HG03060 (cell line): ENCODE measurements at regions not wholly inside any gene's neighbourhood (a gene's known extent, or its start where the extent isn't known, plus 50 kb on each side); places are given as distances from the start of the nearest gene placed in this dataset.

Source experiments
- ATAC-seq: cut with Tn5 transposase; IDR thresholded peaks from one replicate; pipeline ENCODE4 v1.9.1; 2021; ENCODE audit warnings: low read depth, moderate number of reproducible peaks; ENCODE audit not compliant: unreplicated experiment

DNA sequence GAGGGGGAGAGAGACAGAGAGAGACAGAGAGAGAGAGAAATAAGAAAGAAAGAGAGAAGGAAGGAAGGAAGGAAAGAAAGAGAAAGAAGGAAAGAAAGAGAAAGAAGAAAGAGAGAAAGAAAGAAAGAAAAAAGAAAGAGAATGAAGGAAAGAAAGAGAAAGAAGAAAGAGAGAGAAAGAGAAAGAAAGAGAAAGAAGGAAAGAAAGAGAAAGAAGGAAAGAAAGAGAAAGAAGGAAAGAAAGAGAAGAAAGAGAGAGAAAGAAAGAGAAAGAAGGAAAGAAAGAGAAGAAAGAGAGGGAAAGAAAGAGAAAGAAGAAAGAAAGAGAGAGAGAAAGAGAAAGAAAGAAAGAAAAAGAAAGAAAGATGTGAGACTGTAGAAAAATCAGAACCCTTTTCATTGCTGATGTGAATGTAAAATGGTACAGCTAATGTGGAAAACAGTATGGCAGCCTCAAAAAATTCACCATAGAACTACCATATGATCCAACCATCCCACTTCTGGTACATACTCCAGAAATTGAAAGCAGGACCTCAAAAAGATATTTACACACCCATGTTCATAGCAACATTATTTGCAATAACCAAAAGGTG lies 203.4 kb upstream of the POU3F3 start:
- no peak for ATAC-seq

- ATAC-seq: no peak
Observed at GRCh38 chr2:104654811-104655210, 199.1 kb upstream of the POU3F3 start.

GRCh38 chr2:104656571-104657163 lies 197.2 kb upstream of the POU3F3 start:
- no peak for ATAC-seq

DNA sequence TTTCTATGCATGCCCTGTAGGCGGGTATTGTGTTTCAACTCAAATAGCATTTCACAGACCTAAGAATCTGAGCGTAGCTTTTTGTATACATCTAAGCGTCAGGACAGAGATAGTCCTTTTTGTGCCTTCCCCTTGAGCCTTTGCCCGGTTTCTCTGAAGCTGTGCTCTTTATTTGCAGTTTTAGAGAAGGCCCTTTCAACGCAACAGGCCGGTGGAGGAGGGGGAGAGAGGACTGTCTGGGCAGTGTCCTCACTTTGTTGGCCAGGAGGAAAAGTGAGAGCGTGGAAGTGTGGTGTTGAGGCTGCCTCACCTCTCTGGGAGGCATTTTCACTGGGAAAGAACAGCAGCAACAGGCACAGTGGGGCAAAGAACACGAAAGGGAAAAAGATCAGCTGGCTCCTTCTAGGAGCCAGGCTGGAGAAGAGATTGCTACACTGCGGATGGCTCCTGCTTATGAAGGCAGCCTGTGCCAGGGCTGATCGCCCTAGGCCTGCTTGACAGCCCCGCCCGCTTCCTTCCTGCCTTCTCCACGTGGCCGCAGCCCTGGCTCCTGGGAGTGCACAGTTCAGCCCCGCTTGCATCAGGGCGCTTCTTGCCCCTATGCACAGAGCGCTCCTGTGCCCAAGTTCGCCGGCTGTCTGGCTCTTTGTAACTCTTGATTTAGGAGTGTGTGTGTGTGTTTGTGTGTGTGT lies 195.6 kb upstream of the POU3F3 start:
- ATAC-seq: no peak

DNA sequence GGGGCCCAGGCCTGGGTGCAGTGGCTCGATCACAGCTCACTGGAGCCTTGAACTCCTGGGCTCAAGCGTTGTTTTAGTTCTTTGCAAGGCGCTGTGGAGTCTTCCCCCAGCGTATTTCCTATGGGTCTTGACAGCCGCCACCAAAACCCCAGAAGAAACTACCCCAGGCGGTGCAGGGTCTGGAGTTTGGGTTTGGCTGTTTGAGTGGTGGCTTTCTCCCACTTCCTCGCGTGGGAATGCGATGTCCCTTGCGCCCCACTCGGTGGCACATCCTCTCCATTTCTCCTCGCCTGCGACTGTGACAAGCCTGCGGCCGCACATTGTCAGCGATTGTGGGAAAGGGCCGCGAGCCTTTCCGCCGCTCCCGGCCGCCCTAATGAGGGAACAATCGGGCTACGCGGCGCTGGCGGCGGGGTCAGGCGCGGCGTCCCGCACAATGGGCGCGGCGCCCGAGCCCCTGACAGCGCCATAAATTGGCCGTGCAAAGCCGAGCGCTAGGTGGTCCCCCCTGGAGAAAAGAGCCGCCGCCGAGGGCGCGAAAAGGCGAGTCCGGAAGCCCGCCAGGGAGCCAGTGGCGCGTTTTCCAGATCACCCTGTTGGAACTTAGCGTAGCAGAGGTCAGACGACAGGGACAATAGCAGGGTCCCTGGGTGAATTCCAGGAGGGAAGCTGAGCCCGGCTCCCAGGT lies 194.9 kb upstream of the POU3F3 start:
- ATAC-seq: no peak

DNA sequence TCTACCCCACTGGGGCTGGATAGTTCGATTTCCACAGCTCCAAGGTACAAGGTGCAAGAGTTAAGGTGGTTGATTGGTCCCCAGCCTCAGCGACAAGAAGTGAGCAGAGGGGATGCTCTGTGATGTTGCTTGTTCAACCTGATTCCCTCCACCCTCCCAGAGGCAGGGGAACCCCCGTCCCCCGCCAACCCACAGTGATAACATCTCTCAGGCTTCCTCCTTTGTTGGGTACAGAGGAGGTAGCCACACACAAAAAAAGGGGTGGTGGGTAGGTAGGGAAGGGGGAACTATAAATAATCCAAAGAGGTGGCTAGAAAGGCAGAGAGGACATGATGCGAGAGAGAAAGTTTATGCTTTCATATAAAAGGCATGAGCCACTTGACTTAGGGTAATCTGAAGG lies 192.9 kb upstream of the POU3F3 start:
- ATAC-seq: no peak

DNA sequence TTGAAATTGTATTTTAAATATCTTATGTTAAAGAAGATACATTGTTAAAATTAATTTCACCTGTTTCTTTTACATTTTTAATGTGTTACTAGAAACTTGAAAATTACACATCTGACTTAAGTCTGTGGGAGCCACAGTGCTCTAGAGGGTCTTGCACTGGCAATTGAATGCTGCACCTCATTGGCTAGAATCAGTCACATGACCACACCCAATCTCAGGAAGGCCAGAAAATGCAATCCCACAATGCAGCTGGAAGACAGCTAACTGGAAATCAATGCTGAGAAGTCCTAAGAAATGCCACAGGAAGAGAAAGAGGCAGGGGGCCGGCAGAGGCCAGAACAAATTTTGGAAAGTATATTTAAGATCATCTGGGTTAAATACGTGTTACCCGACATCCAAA lies 189.2 kb upstream of the POU3F3 start:
- no peak for ATAC-seq

GRCh38 chr2:104668631-104669030 lies 185.3 kb upstream of the POU3F3 start:
- ATAC-seq: no peak

DNA sequence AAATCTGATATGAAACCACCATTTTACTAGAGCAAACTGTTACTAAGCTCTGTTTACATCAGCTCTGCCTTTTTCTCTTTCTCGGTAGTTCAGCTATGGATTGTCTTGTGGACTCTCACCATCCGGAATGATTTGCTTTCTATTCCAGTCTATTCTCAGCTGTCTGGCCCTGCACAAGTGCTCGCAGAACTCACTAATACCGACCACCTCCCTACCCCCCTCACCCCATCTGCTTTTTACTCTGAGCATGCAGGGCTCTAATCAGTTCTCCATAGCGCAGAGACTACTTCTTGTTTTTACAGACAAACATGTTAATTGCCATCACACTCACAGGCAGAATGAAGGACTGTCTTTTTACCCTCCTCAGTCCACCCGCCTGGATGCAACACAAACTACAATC lies 180.7 kb upstream of the POU3F3 start:
- ATAC-seq: no peak

GRCh38 chr2:104678181-104678580 lies 175.7 kb upstream of the POU3F3 start:
- ATAC-seq: no peak

GRCh38 chr2:104685591-104685990 lies 168.3 kb upstream of the POU3F3 start:
- ATAC-seq: no peak

- ATAC-seq: no peak
Observed at GRCh38 chr2:104687147-104687546, 166.8 kb upstream of the POU3F3 start.

GRCh38 chr2:104690255-104690984 lies 163.5 kb upstream of the POU3F3 start:
- no peak for ATAC-seq

DNA sequence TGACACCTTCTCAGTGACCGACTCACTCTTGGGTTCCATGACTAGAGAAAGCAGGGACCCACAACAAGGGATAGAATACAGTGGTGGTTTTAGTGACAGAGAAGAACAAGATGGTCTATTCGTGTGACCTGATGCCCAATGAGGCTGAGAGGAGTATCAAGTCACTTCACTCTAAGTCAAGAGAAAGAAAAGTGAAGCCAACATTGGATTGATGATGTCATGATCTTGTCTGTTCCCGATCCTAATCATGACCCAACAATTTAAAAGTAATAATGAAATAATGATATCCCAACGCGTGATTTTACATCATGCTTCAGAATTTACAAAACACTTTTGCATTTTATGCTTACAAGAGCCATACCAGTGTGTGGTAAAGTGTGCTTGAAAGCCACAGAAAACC lies 155.6 kb upstream of the POU3F3 start:
- no peak for ATAC-seq

DNA sequence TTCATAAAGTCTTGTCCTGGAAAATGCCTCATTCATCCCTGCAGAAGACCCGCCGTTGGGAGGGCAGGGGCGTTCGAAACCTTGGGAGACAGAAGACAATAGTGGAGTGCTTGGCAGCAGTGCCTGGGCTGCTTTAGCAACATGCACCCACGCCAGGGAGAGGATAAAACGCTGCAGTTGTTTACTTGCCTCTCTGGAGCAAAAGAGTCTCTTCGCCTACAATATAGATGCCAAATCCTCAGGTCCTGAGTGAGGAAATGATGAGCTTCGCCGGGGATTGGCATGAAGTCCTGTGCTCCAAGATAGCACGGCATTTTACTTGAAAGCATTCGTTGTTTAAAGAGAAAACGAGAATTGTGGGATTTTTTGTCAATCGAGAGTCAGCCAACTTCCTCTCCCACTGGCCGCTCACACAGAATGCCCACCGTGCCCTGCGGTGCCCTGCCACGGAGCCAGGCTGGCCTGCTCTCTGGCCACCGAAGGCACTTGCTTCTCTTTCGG lies 152.5 kb upstream of the POU3F3 start:
- ATAC-seq: no peak

- no peak for ATAC-seq
Observed at GRCh38 chr2:104702031-104702850, 151.7 kb upstream of the POU3F3 start.

DNA sequence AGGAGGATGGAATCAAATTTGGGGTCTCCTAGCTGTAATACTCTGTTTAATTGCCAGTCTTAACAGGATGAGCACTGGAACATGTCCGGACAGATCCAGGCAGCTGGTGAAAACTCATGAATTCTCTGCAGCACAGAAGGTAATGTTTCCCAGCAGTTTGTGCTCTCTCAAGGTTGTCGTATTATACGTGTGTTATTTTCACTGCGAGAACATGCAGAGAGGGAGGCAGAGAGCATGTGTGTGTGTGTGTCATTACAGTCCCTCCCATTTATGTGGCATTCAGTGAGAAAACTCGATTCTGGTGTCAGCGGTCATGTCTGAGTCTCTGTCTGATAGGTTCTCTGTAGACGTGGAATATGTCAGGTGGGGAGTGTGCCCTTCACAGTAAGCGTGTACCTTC lies 150.2 kb upstream of the POU3F3 start:
- ATAC-seq: no peak

DNA sequence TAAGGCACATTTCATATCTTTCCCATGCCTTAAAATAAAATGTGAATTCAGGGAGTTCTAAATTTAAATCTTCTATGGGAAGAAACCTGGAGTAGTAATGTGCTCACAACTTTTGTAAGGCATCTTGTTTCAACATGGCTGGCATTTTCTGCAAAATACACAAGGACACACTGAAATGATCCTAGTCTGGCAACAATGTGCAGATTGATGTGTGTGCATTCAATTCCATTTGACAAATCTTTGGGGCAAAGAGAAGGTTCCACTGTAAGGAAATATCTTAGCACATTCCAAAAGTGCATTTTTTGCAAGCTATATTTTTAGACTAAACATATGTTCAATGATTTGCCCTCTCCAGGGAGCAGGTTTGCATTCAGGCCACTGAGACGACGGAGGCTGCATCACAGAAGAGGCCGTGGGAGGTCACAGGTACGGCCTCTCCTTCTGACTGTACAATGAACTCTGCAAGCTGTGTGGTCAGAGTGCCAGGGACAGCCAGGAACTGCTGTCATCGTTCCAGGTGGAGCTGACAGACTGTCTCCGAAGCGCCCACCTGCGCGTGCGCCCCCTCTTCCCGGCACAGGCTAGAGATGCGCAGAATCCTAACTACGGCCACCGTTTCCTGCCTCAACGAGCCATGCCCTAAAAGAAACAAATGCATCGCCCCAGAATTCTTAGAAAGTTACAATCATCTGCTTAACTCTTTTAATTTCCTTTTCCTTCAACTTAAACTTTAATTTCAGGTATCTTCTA lies 149.2 kb upstream of the POU3F3 start:
- ATAC-seq: no peak

GRCh38 chr2:104707056-104707455 lies 146.9 kb upstream of the POU3F3 start:
- ATAC-seq: no peak
